Mucosa of descending colon (tissue), 3 donors: ENCODE measurements at regions not wholly inside any gene's neighbourhood (a gene's known extent, or its start where the extent isn't known, plus 50 kb on each side); places are given as distances from the start of the nearest gene placed in this dataset.

Source experiments
- ATAC-seq: fragments of 200-7000 bp; cut with Tn5 transposase; one replicate; pipeline ENCODE4 v1.9.1; 2020; ENCODE audit warnings: mild to moderate bottlenecking, moderate library complexity
- DNase-seq, 3 donors: peaks; one replicate each; pipeline ENCODE4 v3.0.0-alpha.2; 2020
- H3K36me3 ChIP-seq: fragments of 200-600 bp; one replicate; pipeline ENCODE4 v1.8.0; 2021; ENCODE audit warnings: low read depth, mild to moderate bottlenecking
- H3K4me1 ChIP-seq: fragments of 200-600 bp; one replicate; pipeline ENCODE4 v1.8.0; 2021; ENCODE audit warnings: low read depth, mild to moderate bottlenecking
- H3K4me3 ChIP-seq: fragments of 200-600 bp; one replicate; pipeline ENCODE4 v1.8.0; 2021; ENCODE audit warnings: mild to moderate bottlenecking
- H3K9me3 ChIP-seq: fragments of 200-600 bp; one replicate; pipeline ENCODE4 v1.8.0; 2021; ENCODE audit warnings: mild to moderate bottlenecking
- CTCF ChIP-seq: fragments of 200-600 bp; IDR thresholded peaks from one replicate; pipeline ENCODE4 v1.8.0; 2022; ENCODE audit warnings: antibody characterized with exemption, mild to moderate bottlenecking
- intact Hi-C, 2 donors: fragments of 100-400 bp; cut with DNase I in 1 of 2; cut with micrococcal nuclease in 1 of 2; formaldehyde crosslinking; loops; one replicate each; pipeline versions ENCODE4 v1.11.0 to v1.11.1; 2022; cut with DNase I, micrococcal nuclease
- donor health status: DM: no; HTN: no; CAD: no; lungs with moderate emphysema.
- donor health status: DM: no; HTN: no; CAD: no.
- donor health status: DM: no; HTN: yes; CAD: no.

- ATAC-seq = peak; percentile 51
- no peaks in the 10 kb centered on the region for H3K36me3 ChIP-seq
- no peak for DNase-seq
- TF ChIP-seq CTCF = no peak
- H3K9me3 ChIP-seq = no peaks in the 10 kb centered on the region
- peaks cover 9% of the 10 kb centered on the region for H3K4me1 ChIP-seq
- intact Hi-C loops = no loop called here
- no peak overlapping the region for H3K4me3 ChIP-seq
Observed at GRCh38 chr1:185483664-185484450, 166.8 kb upstream of the IVNS1ABP start.

- no peak for ATAC-seq
- no peaks in the 10 kb centered on the region for H3K9me3 ChIP-seq
- no peak for DNase-seq
- peaks cover 4% of the 10 kb centered on the region for H3K4me1 ChIP-seq
- intact Hi-C loops = no loop called here
- no peaks in the 10 kb centered on the region for H3K36me3 ChIP-seq
- H3K4me3 ChIP-seq = no peak overlapping the region
- TF ChIP-seq CTCF = no peak
Observed at GRCh38 chr1:185483217-185483616, 166.2 kb upstream of the IVNS1ABP start.

GRCh38 chr1:185480545-185480944 is 163.5 kb upstream of the IVNS1ABP start:
- peaks cover 2% of the 10 kb centered on the region for H3K4me1 ChIP-seq
- no peaks in the 10 kb centered on the region for H3K9me3 ChIP-seq
- no peaks in the 10 kb centered on the region for H3K36me3 ChIP-seq
- no peak for TF ChIP-seq CTCF
- intact Hi-C loops = no loop called here
- no peak for DNase-seq
- no peak for ATAC-seq
- H3K4me3 ChIP-seq = no peak overlapping the region

GRCh38 chr1:185479796-185480195 is 162.8 kb upstream of the IVNS1ABP start:
- H3K4me3 ChIP-seq = no peak overlapping the region
- intact Hi-C loops = no loop called here
- H3K36me3 ChIP-seq = no peaks in the 10 kb centered on the region
- H3K4me1 ChIP-seq = peaks cover 7% of the 10 kb centered on the region
- DNase-seq (no peak), ATAC-seq (peak; percentile 23)
- H3K9me3 ChIP-seq = no peaks in the 10 kb centered on the region
- no peak for TF ChIP-seq CTCF

GRCh38 chr1:185478877-185479276 is 161.8 kb upstream of the IVNS1ABP start:
- intact Hi-C loops = no loop called here
- peaks cover 7% of the 10 kb centered on the region for H3K4me1 ChIP-seq
- ATAC-seq (peak; percentile 78), DNase-seq (peak in 1 of 3 donors; percentile 43)
- no peak overlapping the region for H3K4me3 ChIP-seq
- H3K36me3 ChIP-seq = no peaks in the 10 kb centered on the region
- H3K9me3 ChIP-seq = no peaks in the 10 kb centered on the region
- no peak for TF ChIP-seq CTCF
